Esophagus muscularis mucosa (tissue), 3 donors: ENCODE measurements at regions not wholly inside any gene's neighbourhood (a gene's known extent, or its start where the extent isn't known, plus 50 kb on each side); places are given as distances from the start of the nearest gene placed in this dataset.

Source experiments
- POLR2A ChIP-seq: fragments of 450-650 bp; IDR thresholded peaks from one replicate; pipeline ENCODE4 v1.6.1; 2017; ENCODE audit warnings: antibody characterized with exemption, moderate library complexity, mild to moderate bottlenecking, low read depth
- TF ChIP-seq, protein P1 (sequence below), 3 experiments: fragments of 200-600 bp in 2 of 3; fragments of 450-650 bp in 1 of 3; sonication (generic) in 2 of 3; IDR thresholded peaks; one replicate each; pipeline ENCODE4 v1.5.1; 2017 to 2019; ENCODE audit warnings: antibody characterized with exemption in 3 of 3, mild to moderate bottlenecking in 2 of 3, moderate library complexity in 1 of 3

- TF ChIP-seq POLR2A: no peak
- TF ChIP-seq, protein P1, sequence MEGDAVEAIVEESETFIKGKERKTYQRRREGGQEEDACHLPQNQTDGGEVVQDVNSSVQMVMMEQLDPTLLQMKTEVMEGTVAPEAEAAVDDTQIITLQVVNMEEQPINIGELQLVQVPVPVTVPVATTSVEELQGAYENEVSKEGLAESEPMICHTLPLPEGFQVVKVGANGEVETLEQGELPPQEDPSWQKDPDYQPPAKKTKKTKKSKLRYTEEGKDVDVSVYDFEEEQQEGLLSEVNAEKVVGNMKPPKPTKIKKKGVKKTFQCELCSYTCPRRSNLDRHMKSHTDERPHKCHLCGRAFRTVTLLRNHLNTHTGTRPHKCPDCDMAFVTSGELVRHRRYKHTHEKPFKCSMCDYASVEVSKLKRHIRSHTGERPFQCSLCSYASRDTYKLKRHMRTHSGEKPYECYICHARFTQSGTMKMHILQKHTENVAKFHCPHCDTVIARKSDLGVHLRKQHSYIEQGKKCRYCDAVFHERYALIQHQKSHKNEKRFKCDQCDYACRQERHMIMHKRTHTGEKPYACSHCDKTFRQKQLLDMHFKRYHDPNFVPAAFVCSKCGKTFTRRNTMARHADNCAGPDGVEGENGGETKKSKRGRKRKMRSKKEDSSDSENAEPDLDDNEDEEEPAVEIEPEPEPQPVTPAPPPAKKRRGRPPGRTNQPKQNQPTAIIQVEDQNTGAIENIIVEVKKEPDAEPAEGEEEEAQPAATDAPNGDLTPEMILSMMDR (IDR thresholded peaks at IDR 0.05): no peak
Measured at GRCh38 chr10:128505346-128505745, 379.1 kb upstream of the MKI67 start.
